DOHH2 (cell line): ENCODE measurements at regions not wholly inside any gene's neighbourhood (a gene's known extent, or its start where the extent isn't known, plus 50 kb on each side); places are given as distances from the start of the nearest gene placed in this dataset.

Experiments
- EZH2phosphoT487 ChIP-seq: fragments of 200-600 bp; sonication (generic); IDR thresholded peaks from 2 replicates; pipeline ENCODE4 v1.6.1; 2017; ENCODE audit warnings: borderline replicate concordance, mild to moderate bottlenecking, antibody characterized with exemption, low read length, moderate library complexity, mixed read lengths
- TF ChIP-seq, protein P1 (sequence below): fragments of 200-600 bp; sonication (generic); IDR thresholded peaks from one replicate; pipeline ENCODE4 v1.5.1; 2014; ENCODE audit warnings: antibody characterized with exemption, mild to moderate bottlenecking, low read depth, low read length; ENCODE audit not compliant: poor library complexity, severe bottlenecking

- no peak for TF ChIP-seq EZH2phosphoT487
- TF ChIP-seq, protein P1, sequence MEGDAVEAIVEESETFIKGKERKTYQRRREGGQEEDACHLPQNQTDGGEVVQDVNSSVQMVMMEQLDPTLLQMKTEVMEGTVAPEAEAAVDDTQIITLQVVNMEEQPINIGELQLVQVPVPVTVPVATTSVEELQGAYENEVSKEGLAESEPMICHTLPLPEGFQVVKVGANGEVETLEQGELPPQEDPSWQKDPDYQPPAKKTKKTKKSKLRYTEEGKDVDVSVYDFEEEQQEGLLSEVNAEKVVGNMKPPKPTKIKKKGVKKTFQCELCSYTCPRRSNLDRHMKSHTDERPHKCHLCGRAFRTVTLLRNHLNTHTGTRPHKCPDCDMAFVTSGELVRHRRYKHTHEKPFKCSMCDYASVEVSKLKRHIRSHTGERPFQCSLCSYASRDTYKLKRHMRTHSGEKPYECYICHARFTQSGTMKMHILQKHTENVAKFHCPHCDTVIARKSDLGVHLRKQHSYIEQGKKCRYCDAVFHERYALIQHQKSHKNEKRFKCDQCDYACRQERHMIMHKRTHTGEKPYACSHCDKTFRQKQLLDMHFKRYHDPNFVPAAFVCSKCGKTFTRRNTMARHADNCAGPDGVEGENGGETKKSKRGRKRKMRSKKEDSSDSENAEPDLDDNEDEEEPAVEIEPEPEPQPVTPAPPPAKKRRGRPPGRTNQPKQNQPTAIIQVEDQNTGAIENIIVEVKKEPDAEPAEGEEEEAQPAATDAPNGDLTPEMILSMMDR: no peak
Observed at GRCh38 chr21:18760247-18760646, 356.7 kb upstream of the TMPRSS15 start.
